Panc1 (cell line): ENCODE measurements at regions not wholly inside any gene's neighbourhood (a gene's known extent, or its start where the extent isn't known, plus 50 kb on each side); places are given as distances from the start of the nearest gene placed in this dataset.

ENCODE experiments used
- ATAC-seq: fragments of 200-7000 bp; cut with Tn5 transposase; 2 replicates; pipeline ENCODE4 v1.9.1; 2020; ENCODE audit warnings: mild to moderate bottlenecking, moderate library complexity
- BruUV-seq: library from RNA; stranded (reverse); fragments of 400-500 nt; replicated peaks from 2 replicates; lab custom pipeline; 2021; lab: Mats Ljungman, UMichigan
- CTCF ChIA-PET: fragments of 300-600 bp; sonication (Branson Sonifier 250); formaldehyde crosslinking; loops from one replicate; lab custom pipeline; 2022; ENCODE audit warnings: antibody characterized with exemption; lab: Charles Lee
- POLR2A ChIA-PET: fragments of 300-600 bp; sonication (Branson Sonifier 250); formaldehyde crosslinking; loops from one replicate; lab custom pipeline; 2022; ENCODE audit warnings: antibody characterized with exemption; lab: Charles Lee
- DNase-seq: peaks from one replicate; pipeline ENCODE4 v3.0.0-alpha.2; 2010; ENCODE audit warnings: low read depth, low spot score
- H3K27ac ChIP-seq: 2 replicates; pipeline ENCODE4 v1.5.1; 2011; ENCODE audit warnings: mild to moderate bottlenecking, low read length, inconsistent platforms
- H3K27me3 ChIP-seq: fragments of 200-500 bp; sonication (Bioruptor generic); 2 replicates; pipeline ENCODE4 v1.6.0; 2014; ENCODE audit warnings: low read length, inconsistent platforms; ENCODE audit not compliant: control insufficient read depth, insufficient read depth
- H3K36me3 ChIP-seq: fragments of 200-500 bp; sonication (Bioruptor generic); 2 replicates; pipeline ENCODE4 v1.5.1; 2014; ENCODE audit warnings: inconsistent platforms, mild to moderate bottlenecking, low read length, moderate library complexity; ENCODE audit not compliant: control insufficient read depth, insufficient read depth
- H3K4me1 ChIP-seq: 2 replicates; pipeline ENCODE4 v1.5.1; 2011; ENCODE audit warnings: inconsistent platforms, mild to moderate bottlenecking, low read length, moderate library complexity; ENCODE audit not compliant: control insufficient read depth, insufficient read depth
- H3K4me3 ChIP-seq, 2 experiments: 2 replicates each; pipeline ENCODE4 v1.5.1; 2011 to 2012; ENCODE audit warnings: low read depth in 2 of 2, low read length in 2 of 2, mild to moderate bottlenecking in 2 of 2, inconsistent platforms in 1 of 2, moderate library complexity in 1 of 2
- H3K9me3 ChIP-seq: fragments of 200-500 bp; sonication (Bioruptor generic); 2 replicates; pipeline ENCODE4 v1.5.1; 2014; ENCODE audit warnings: low read depth, mild to moderate bottlenecking, inconsistent platforms, low read length, moderate library complexity; ENCODE audit not compliant: control insufficient read depth, insufficient read depth
- CTCF ChIP-seq: fragments of 450-650 bp; IDR thresholded peaks from 2 replicates; pipeline ENCODE4 v1.5.1; 2017; ENCODE audit warnings: mild to moderate bottlenecking
- POLR2AphosphoS5 ChIP-seq: IDR thresholded peaks from 2 replicates; pipeline ENCODE4 v1.6.1; 2012; ENCODE audit warnings: mild to moderate bottlenecking, low read depth, low read length, moderate library complexity
- REST ChIP-seq, 2 experiments: IDR thresholded peaks; 2 replicates each; pipeline ENCODE4 v1.6.1; 2011 to 2012; ENCODE audit warnings: low read depth in 2 of 2, control low read depth in 1 of 2, low read length in 1 of 2, mild to moderate bottlenecking in 1 of 2, moderate library complexity in 1 of 2; ENCODE audit not compliant: insufficient read depth in 1 of 2
- SIN3A ChIP-seq: IDR thresholded peaks from 2 replicates; pipeline ENCODE4 v1.6.1; 2012; ENCODE audit warnings: low read depth, mild to moderate bottlenecking, low read length, moderate library complexity, borderline replicate concordance; ENCODE audit not compliant: insufficient read depth
- TCF7L2 ChIP-seq: IDR thresholded peaks from 2 replicates; pipeline ENCODE4 v1.6.1; 2011; ENCODE audit warnings: mild to moderate bottlenecking, low read depth, low read length, inconsistent platforms
- in situ Hi-C: cut with HindIII; loops from 2 replicates; pipeline ENCODE4 v1.10.0; 2016; ENCODE audit warnings: low sequenced_read_pairs, low pct_unique_long_range_greater_than_20kb
- intact Hi-C: fragments of 100-400 bp; cut with micrococcal nuclease; formaldehyde crosslinking; loops from one replicate; pipeline ENCODE4 v1.10.0; 2022; ENCODE audit not compliant: unreplicated experiment

- Histone ChIP-seq H3K9me3 (no peaks in the 10 kb centered on the region), H3K4me1 (no peaks in the 10 kb centered on the region), H3K36me3 (no peaks in the 10 kb centered on the region), H3K27ac (no peak overlapping the region), H3K4me3 (no peak overlapping the region), H3K27me3 (peaks cover 4% of the 10 kb centered on the region; the same call in 1 of the 2 replicates)
- TF ChIP-seq REST (IDR thresholded peaks at IDR 0.05; ENCODE audit: insufficient read depth in 1 of 2, low read depth in 2 of 2, low read length in 1 of 2) (no peak), SIN3A (no peak), POLR2AphosphoS5 (no peak), TCF7L2 (no peak), CTCF (no peak)
- BruUV-seq: no TSS peak
- intact Hi-C loops (no loop called here), in situ Hi-C loops (no loop called here)
- ATAC-seq (no peak), DNase-seq (no peak)
- CTCF ChIA-PET: no interaction called here
- POLR2A ChIA-PET: no interaction called here
Measured at GRCh38 chr7:67762516-67762915, 765.9 kb downstream of the TYW1 start.

- POLR2A ChIA-PET: no interaction called here
- BruUV-seq: no TSS peak
- peaks cover 4% of the 10 kb centered on the region; the same call in 1 of the 2 replicates for H3K27me3 ChIP-seq
- no peak overlapping the region for H3K4me3 ChIP-seq
- ATAC-seq: no peak
- intact Hi-C loops: no loop called here
- no peak for DNase-seq
- CTCF ChIA-PET: no interaction called here
- H3K4me1 ChIP-seq: no peaks in the 10 kb centered on the region
- TF ChIP-seq POLR2AphosphoS5: no peak
- no peak overlapping the region for H3K27ac ChIP-seq
- in situ Hi-C loops: no loop called here
- no peaks in the 10 kb centered on the region for H3K9me3 ChIP-seq
- no peaks in the 10 kb centered on the region for H3K36me3 ChIP-seq
Measured at GRCh38 chr7:67764289-67764688, 767.7 kb downstream of the TYW1 start.

- POLR2A ChIA-PET: no interaction called here
- no peak overlapping the region for H3K27ac ChIP-seq
- TF ChIP-seq TCF7L2: no peak
- no peak for TF ChIP-seq POLR2AphosphoS5
- TF ChIP-seq REST (IDR thresholded peaks at IDR 0.05; ENCODE audit: insufficient read depth in 1 of 2, low read depth in 2 of 2, low read length in 1 of 2): no peak
- no peak for TF ChIP-seq SIN3A
- no peak for TF ChIP-seq CTCF
- no peaks in the 10 kb centered on the region for H3K36me3 ChIP-seq
- H3K9me3 ChIP-seq: no peaks in the 10 kb centered on the region
- in situ Hi-C loops: no loop called here
- BruUV-seq: no TSS peak
- no peak for ATAC-seq
- peaks cover 4% of the 10 kb centered on the region; the same call in 1 of the 2 replicates for H3K27me3 ChIP-seq
- no peak for DNase-seq
- no peak overlapping the region for H3K4me3 ChIP-seq
- CTCF ChIA-PET: no interaction called here
- intact Hi-C loops: no loop called here
- H3K4me1 ChIP-seq: no peaks in the 10 kb centered on the region
Measured at GRCh38 chr7:67765481-67766175, 769.0 kb downstream of the TYW1 start.
